Esophagus muscularis mucosa (tissue), 4 donors: ENCODE measurements at regions not wholly inside any gene's neighbourhood (a gene's known extent, or its start where the extent isn't known, plus 50 kb on each side); places are given as distances from the start of the nearest gene placed in this dataset.

Experiments used
- DNase-seq: peaks from one replicate; pipeline ENCODE4 v3.0.0-alpha.2; 2017; ENCODE audit errors: extremely low spot score
- H3K27ac ChIP-seq, 4 donors: fragments of 200-600 bp; sonication (generic); replicated peaks in 1 of 4; 1 replicate in 3 of 4; 2 replicates in 1 of 4; pipeline ENCODE4 v1.5.1; 2016 to 2019; ENCODE audit warnings: mild to moderate bottlenecking in 1 of 4
- H3K27me3 ChIP-seq, 4 donors: fragments of 200-600 bp; sonication (generic); one replicate each; pipeline versions ENCODE4 v1.5.1 to v1.6.0; 2016 to 2019
- H3K36me3 ChIP-seq, 4 donors: fragments of 200-600 bp; sonication (generic); one replicate each; pipeline ENCODE4 v1.5.1; 2016 to 2019
- H3K4me1 ChIP-seq, 4 donors: fragments of 200-600 bp; sonication (generic); one replicate each; pipeline ENCODE4 v1.5.1; 2016 to 2019
- H3K4me3 ChIP-seq, 4 donors: fragments of 200-600 bp; sonication (generic); 1 replicate in 2 of 4; 2 replicates in 2 of 4; pipeline ENCODE4 v1.5.1; 2016 to 2019; ENCODE audit warnings: mild to moderate bottlenecking in 4 of 4, moderate library complexity in 1 of 4
- H3K9me3 ChIP-seq, 4 donors: fragments of 200-600 bp; sonication (generic); 1 replicate in 3 of 4; 2 replicates in 1 of 4; pipeline ENCODE4 v1.5.1; 2016 to 2019
- EP300 ChIP-seq: sonication (generic); formaldehyde crosslinking; IDR thresholded peaks from one replicate; pipeline ENCODE4 v1.6.1; 2017; ENCODE audit warnings: antibody characterized with exemption
- POLR2A ChIP-seq: fragments of 450-650 bp; IDR thresholded peaks from one replicate; pipeline ENCODE4 v1.6.1; 2017; ENCODE audit warnings: antibody characterized with exemption, moderate library complexity, mild to moderate bottlenecking, low read depth
- POLR2AphosphoS5 ChIP-seq, 2 donors: sonication (generic); formaldehyde crosslinking; IDR thresholded peaks; one replicate each; pipeline ENCODE4 v1.6.1; 2017; ENCODE audit warnings: antibody characterized with exemption in 2 of 2
- WGBS: methylation state at CpG from one replicate; pipeline ENCODE4 v1.1.5; 2018; 5-methylcytosine and 5-hydroxymethylcytosine counted together
- intact Hi-C: fragments of 100-400 bp; cut with DNase I; formaldehyde crosslinking; loops from one replicate; pipeline ENCODE4 v1.15.1; 2023
- TF ChIP-seq, protein P1 (sequence below), 3 experiments: fragments of 200-600 bp in 2 of 3; fragments of 450-650 bp in 1 of 3; sonication (generic) in 2 of 3; IDR thresholded peaks; one replicate each; pipeline ENCODE4 v1.5.1; 2017 to 2019; ENCODE audit warnings: antibody characterized with exemption in 3 of 3, mild to moderate bottlenecking in 2 of 3, moderate library complexity in 1 of 3

DNA sequence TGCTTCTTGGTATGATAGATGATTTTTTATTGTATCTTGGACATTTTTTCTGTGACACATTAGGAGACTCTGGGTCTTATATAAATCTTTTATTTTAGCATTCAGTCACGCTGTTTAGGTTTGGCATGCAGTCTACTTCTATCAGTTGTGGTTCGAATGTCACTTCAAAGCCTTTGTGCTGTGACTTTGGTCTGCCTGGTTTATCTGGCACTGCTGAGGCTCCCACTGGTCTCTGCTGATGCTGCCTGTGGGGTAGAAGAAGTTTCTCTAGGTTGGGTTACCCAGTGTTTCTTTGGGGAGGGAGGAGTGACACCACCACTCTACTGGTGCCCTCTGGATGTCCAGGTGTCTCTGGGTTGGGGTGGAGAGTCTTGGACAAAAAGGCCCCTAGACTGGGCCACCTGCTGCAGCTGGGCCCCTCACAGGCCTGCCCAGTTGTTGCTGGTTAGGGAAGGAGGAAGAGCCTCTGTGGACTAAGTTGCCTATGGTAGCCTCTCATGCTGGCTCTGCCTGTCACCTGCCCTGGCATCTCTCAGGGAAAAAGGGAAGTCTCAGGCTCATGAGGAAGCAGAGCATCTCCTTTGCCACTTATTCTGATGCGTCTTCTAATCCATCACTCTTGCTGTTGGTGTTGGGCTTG is 115.4 kb upstream of the HS6ST1 start:
- H3K27ac ChIP-seq, result no peak overlapping the region
- intact Hi-C loops, result no loop called here
- no peak overlapping the region for H3K4me3 ChIP-seq
- H3K36me3 ChIP-seq, result no peaks in the 10 kb centered on the region
- TF ChIP-seq POLR2A, result no peak
- TF ChIP-seq, protein P1, sequence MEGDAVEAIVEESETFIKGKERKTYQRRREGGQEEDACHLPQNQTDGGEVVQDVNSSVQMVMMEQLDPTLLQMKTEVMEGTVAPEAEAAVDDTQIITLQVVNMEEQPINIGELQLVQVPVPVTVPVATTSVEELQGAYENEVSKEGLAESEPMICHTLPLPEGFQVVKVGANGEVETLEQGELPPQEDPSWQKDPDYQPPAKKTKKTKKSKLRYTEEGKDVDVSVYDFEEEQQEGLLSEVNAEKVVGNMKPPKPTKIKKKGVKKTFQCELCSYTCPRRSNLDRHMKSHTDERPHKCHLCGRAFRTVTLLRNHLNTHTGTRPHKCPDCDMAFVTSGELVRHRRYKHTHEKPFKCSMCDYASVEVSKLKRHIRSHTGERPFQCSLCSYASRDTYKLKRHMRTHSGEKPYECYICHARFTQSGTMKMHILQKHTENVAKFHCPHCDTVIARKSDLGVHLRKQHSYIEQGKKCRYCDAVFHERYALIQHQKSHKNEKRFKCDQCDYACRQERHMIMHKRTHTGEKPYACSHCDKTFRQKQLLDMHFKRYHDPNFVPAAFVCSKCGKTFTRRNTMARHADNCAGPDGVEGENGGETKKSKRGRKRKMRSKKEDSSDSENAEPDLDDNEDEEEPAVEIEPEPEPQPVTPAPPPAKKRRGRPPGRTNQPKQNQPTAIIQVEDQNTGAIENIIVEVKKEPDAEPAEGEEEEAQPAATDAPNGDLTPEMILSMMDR (IDR thresholded peaks at IDR 0.05), result no peak
- TF ChIP-seq EP300, result no peak
- no peaks in the 10 kb centered on the region for H3K4me1 ChIP-seq
- no peak for DNase-seq
- peaks cover 0 to 11% (median 4%) of the 10 kb centered on the region in 4 donors for H3K9me3 ChIP-seq
- 93% methylated on average over 3 of the region's 3 CpGs for WGBS
- peaks cover 0 to 10% (median 0%) of the 10 kb centered on the region in 4 donors for H3K27me3 ChIP-seq

DNA sequence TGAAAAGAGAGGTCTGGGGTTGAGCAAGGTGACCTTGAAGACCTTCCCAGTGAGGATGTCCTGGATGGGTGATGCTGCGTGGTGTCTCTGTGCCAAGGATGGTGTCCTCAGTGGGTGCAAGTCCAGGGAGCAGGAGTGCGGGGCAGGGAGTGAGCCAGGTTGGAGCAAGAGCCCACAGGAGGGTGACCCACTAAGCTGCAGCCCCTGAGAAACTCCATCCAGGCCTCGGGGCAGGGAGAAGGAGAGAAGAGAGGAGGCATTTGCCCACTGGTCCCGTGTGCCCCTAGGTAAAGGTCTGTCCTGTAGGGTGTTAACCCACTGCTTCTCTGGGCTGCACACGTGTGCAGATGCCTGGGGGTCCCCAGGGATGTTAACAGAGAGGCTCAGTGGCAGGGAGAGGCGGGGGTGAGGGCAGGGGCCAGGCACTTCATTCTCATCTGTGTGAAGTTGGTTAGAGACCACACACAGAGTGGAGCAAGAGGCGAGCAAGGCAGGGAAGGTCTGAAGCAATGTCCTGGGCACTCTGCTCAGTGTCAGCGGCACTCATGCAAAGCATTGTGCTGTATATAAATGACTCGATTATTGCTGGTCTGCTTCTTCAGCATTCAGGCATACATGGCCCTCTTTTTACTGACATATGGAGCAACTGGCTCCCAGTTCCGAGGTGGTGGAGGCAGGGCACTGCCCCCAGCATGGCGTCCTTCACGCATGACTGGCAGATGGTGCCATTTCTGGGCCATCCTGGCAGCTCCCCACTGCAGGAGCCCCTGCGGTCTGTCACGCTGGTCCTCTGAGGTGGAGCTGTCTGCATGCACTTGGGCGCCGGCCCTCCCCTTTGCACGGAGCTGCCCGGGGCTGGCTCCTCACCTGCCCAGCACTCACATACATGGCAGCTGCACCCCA is 117.2 kb upstream of the HS6ST1 start:
- DNase-seq, result no peak

DNA sequence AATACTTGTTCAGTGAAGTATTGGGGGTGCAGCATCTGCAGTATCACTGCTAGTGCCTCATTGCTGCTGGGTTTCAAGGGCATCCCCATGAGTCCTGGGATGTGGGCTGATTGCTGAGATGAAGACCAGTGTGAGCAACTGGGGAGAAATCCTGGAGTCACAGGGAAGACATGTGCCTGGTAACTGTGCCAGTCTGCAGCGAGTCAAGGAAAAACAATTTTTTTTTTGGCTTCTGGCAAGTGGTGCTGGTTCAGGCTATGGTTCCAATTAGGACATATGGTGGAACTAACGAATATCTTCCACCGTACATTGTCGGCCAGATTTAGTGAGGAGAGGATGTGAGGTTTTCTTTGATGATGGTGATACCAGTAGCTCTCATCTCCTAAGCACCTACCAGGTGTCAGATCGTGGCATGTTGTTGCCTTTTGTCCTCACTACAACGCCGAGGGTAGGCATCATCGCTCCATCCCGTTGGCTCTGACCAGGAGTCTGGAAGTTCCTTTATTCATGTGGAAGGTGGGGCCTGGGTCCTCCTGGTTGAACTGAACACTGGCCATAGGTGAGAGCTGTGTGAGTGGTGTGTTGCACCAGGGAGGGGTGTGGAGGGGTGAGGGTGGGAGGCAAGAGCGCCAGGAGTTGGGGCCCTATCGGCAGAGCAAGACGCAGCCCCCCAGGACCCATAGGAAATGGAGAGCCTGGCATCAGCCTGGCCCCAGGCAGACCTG is 118.0 kb upstream of the HS6ST1 start:
- intact Hi-C loops, result no loop called here
- no peak overlapping the region for H3K27ac ChIP-seq
- 84% methylated on average over 11 of the region's 12 CpGs for WGBS
- peaks cover 0 to 10% (median 0%) of the 10 kb centered on the region in 4 donors for H3K27me3 ChIP-seq
- no peaks in the 10 kb centered on the region for H3K9me3 ChIP-seq
- H3K36me3 ChIP-seq, result no peaks in the 10 kb centered on the region
- DNase-seq, result no peak
- H3K4me3 ChIP-seq, result no peak overlapping the region
- TF ChIP-seq, protein P1 (IDR thresholded peaks at IDR 0.05), result no peak
- no peak for TF ChIP-seq POLR2AphosphoS5 (IDR thresholded peaks at IDR 0.05)
- no peak for TF ChIP-seq POLR2A
- no peak for TF ChIP-seq EP300
- H3K4me1 ChIP-seq, result peaks cover 0 to 9% (median 0%) of the 10 kb centered on the region in 4 donors

More for the DNA sequence above, 117.2 kb upstream of the HS6ST1 start:
- no peaks in the 10 kb centered on the region for H3K9me3 ChIP-seq
- no peak for TF ChIP-seq POLR2AphosphoS5 (IDR thresholded peaks at IDR 0.05)
- no peak overlapping the region for H3K27ac ChIP-seq
- no peak overlapping the region for H3K4me3 ChIP-seq
- no peaks in the 10 kb centered on the region for H3K36me3 ChIP-seq
- intact Hi-C loops, result no loop called here
- peaks cover 0 to 10% (median 0%) of the 10 kb centered on the region in 4 donors for H3K27me3 ChIP-seq
- H3K4me1 ChIP-seq, result peaks cover 0 to 9% (median 0%) of the 10 kb centered on the region in 4 donors
- 71% methylated on average over 12 of the region's 18 CpGs for WGBS

DNA sequence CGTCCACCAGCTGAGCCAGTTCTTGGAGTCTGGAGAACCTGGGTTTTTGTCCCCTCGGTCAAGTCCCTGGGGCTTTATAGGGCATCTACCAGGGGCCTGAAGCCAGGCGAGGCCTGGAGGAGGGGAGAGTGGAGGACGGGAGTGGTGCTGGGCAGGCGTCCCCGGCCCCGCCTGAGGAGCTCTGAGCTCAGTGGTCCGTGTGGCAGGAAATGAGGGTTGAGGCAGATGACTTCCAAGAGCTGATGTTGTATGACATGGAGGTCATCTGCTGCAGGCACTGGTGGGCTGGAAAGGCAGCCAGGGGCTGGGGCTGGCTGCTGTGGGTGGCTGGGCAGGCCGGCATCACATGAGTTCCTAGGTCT is 118.5 kb upstream of the HS6ST1 start:
- intact Hi-C loops, result no loop called here
- no peaks in the 10 kb centered on the region for H3K9me3 ChIP-seq
- peaks cover 0 to 10% (median 0%) of the 10 kb centered on the region in 4 donors for H3K27me3 ChIP-seq
- no peak overlapping the region for H3K4me3 ChIP-seq
- 76% methylated on average over 8 of the region's 9 CpGs for WGBS
- no peak for TF ChIP-seq EP300
- no peak for TF ChIP-seq POLR2A
- TF ChIP-seq, protein P1 (IDR thresholded peaks at IDR 0.05), result no peak
- no peak for TF ChIP-seq POLR2AphosphoS5 (IDR thresholded peaks at IDR 0.05)
- H3K36me3 ChIP-seq, result no peaks in the 10 kb centered on the region
- no peak overlapping the region for H3K27ac ChIP-seq
- DNase-seq, result peak; percentile 90
- peaks cover 0 to 9% (median 0%) of the 10 kb centered on the region in 4 donors for H3K4me1 ChIP-seq

DNA sequence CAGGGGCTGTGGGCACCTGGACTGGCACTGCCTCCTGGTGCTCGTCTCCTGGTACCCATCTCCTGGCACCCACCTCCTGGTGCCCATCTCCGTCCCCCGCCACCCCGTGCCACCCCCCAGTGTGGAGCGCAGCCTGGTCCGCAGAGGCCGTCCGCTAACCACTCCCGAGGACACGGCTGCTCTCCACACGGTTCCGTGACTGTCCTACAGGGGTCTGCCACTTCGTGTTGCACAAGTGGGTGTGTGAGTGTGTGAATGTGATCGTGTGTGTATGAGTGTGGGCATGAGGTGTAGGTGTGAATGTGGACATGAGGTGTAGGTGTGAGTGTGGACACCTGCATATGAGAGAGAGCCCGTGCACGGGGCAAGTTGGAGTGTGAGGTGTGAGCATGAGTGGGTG is 119.4 kb upstream of the HS6ST1 start:
- TF ChIP-seq POLR2A (no peak), POLR2AphosphoS5 (IDR thresholded peaks at IDR 0.05) (no peak), EP300 (no peak)
- TF ChIP-seq, protein P1 (IDR thresholded peaks at IDR 0.05), result no peak
- 87% methylated on average over 13 of the region's 16 CpGs for WGBS
- no peak overlapping the region for H3K4me3 ChIP-seq
- H3K27ac ChIP-seq, result no peak overlapping the region
- H3K36me3 ChIP-seq, result no peaks in the 10 kb centered on the region
- intact Hi-C loops, result no loop called here
- H3K4me1 ChIP-seq, result peaks cover 0 to 16% (median 0%) of the 10 kb centered on the region in 4 donors
- no peaks in the 10 kb centered on the region for H3K9me3 ChIP-seq
- H3K27me3 ChIP-seq, result peaks cover 0 to 10% (median 0%) of the 10 kb centered on the region in 4 donors
- DNase-seq, result peak; percentile 66
